Cardiac muscle cell (in vitro differentiated cells and primary cell): ENCODE measurements at regions not wholly inside any gene's neighbourhood (a gene's known extent, or its start where the extent isn't known, plus 50 kb on each side); places are given as distances from the start of the nearest gene placed in this dataset.

Source experiments
- DNase-seq, 2 donors: peaks; one replicate each; pipeline versions ENCODE4 v3.0.0 to v3.0.0-alpha.2; 2010 to 2017; ENCODE audit warnings: low read depth in 1 of 2, low spot score in 1 of 2
- H3K27ac ChIP-seq: fragments of 200-600 bp; sonication (generic); 2 replicates; pipeline ENCODE4 v1.5.1; 2016
- H3K27me3 ChIP-seq: fragments of 200-600 bp; sonication (generic); 2 replicates; pipeline ENCODE4 v1.6.0; 2016; ENCODE audit warnings: control low read depth
- H3K36me3 ChIP-seq: fragments of 200-600 bp; sonication (generic); 2 replicates; pipeline ENCODE4 v1.5.1; 2016; ENCODE audit warnings: control low read depth
- H3K4me1 ChIP-seq: fragments of 200-600 bp; sonication (generic); 2 replicates; pipeline ENCODE4 v1.8.1; 2017; ENCODE audit warnings: low read depth, mild to moderate bottlenecking, mixed run types
- H3K4me3 ChIP-seq: fragments of 200-600 bp; sonication (generic); 2 replicates; pipeline ENCODE4 v1.5.1; 2016; ENCODE audit warnings: mild to moderate bottlenecking
- H3K9me3 ChIP-seq: fragments of 200-600 bp; sonication (generic); 2 replicates; pipeline ENCODE4 v1.5.1; 2017; ENCODE audit warnings: low read depth, mild to moderate bottlenecking, control low read depth
- CTCF ChIP-seq: IDR thresholded peaks from 2 replicates; pipeline ENCODE4 v1.5.1; 2012; ENCODE audit warnings: low read depth, mild to moderate bottlenecking, low read length

- no peak overlapping the region for H3K27ac ChIP-seq
- H3K9me3 ChIP-seq, result no peaks in the 10 kb centered on the region
- TF ChIP-seq CTCF, result no peak
- H3K27me3 ChIP-seq, result no peaks in the 10 kb centered on the region
- no peak for DNase-seq
- H3K4me3 ChIP-seq, result no peak overlapping the region
- no peaks in the 10 kb centered on the region for H3K36me3 ChIP-seq
- H3K4me1 ChIP-seq, result no peaks in the 10 kb centered on the region
These were observed 123.1 kb upstream of the HDAC4 start for GRCh38 chr2:239523954-239524330.

GRCh38 chr2:239523147-239523953 is 122.5 kb upstream of the HDAC4 start:
- Histone ChIP-seq H3K27ac (no peak overlapping the region), H3K4me1 (no peaks in the 10 kb centered on the region), H3K36me3 (no peaks in the 10 kb centered on the region), H3K27me3 (no peaks in the 10 kb centered on the region), H3K9me3 (no peaks in the 10 kb centered on the region), H3K4me3 (no peak overlapping the region)
- no peak for TF ChIP-seq CTCF
- no peak for DNase-seq

GRCh38 chr2:239522740-239523119 is 121.9 kb upstream of the HDAC4 start:
- Histone ChIP-seq H3K36me3 (no peaks in the 10 kb centered on the region), H3K4me3 (no peak overlapping the region), H3K27ac (no peak overlapping the region), H3K27me3 (no peaks in the 10 kb centered on the region), H3K9me3 (no peaks in the 10 kb centered on the region), H3K4me1 (no peaks in the 10 kb centered on the region)
- TF ChIP-seq CTCF, result no peak
- no peak for DNase-seq

GRCh38 chr2:239522002-239522739 is 121.4 kb upstream of the HDAC4 start:
- no peaks in the 10 kb centered on the region for H3K27me3 ChIP-seq
- no peak overlapping the region for H3K27ac ChIP-seq
- H3K4me1 ChIP-seq, result no peaks in the 10 kb centered on the region
- no peaks in the 10 kb centered on the region for H3K9me3 ChIP-seq
- TF ChIP-seq CTCF, result no peak
- no peaks in the 10 kb centered on the region for H3K36me3 ChIP-seq
- DNase-seq, result peak in 1 of 2 donors; percentile 8
- H3K4me3 ChIP-seq, result no peak overlapping the region

GRCh38 chr2:239521518-239521815 is 120.6 kb upstream of the HDAC4 start:
- Histone ChIP-seq H3K9me3 (no peaks in the 10 kb centered on the region), H3K4me3 (no peak overlapping the region), H3K36me3 (no peaks in the 10 kb centered on the region), H3K4me1 (no peaks in the 10 kb centered on the region), H3K27ac (no peak overlapping the region), H3K27me3 (no peaks in the 10 kb centered on the region)
- no peak for DNase-seq
- TF ChIP-seq CTCF, result no peak
